GM19025 (cell line): ENCODE measurements at regions not wholly inside any gene's neighbourhood (a gene's known extent, or its start where the extent isn't known, plus 50 kb on each side); places are given as distances from the start of the nearest gene placed in this dataset.

Experiments used
- ATAC-seq: cut with Tn5 transposase; IDR thresholded peaks from one replicate; pipeline ENCODE4 v1.9.1; 2021; ENCODE audit warnings: mild to moderate bottlenecking, low read depth, moderate library complexity; ENCODE audit not compliant: unreplicated experiment

- ATAC-seq: no peak
Observed at GRCh38 chr10:2303169-2303568, 565.8 kb upstream of the ADARB2 start.

GRCh38 chr10:2301227-2301626 lies 563.9 kb upstream of the ADARB2 start:
- no peak for ATAC-seq

- ATAC-seq: no peak
Observed at GRCh38 chr10:2300231-2300630, 562.9 kb upstream of the ADARB2 start.

- no peak for ATAC-seq
Observed at GRCh38 chr10:2296179-2296891, 559.0 kb upstream of the ADARB2 start.

GRCh38 chr10:2294739-2295138 lies 557.4 kb upstream of the ADARB2 start:
- ATAC-seq: no peak

- ATAC-seq: no peak
Observed at GRCh38 chr10:2284071-2284470, 546.7 kb upstream of the ADARB2 start.

- no peak for ATAC-seq
Observed at GRCh38 chr10:2282202-2282601, 544.9 kb upstream of the ADARB2 start.

- ATAC-seq: no peak
Observed at GRCh38 chr10:2280713-2281300, 543.5 kb upstream of the ADARB2 start.

- no peak for ATAC-seq
Observed at GRCh38 chr10:2279711-2280110, 542.4 kb upstream of the ADARB2 start.

- ATAC-seq: no peak
Observed at GRCh38 chr10:2278363-2278762, 541.0 kb upstream of the ADARB2 start.

- no peak for ATAC-seq
Observed at GRCh38 chr10:2263561-2263960, 526.2 kb upstream of the ADARB2 start.

GRCh38 chr10:2262878-2263277 lies 525.6 kb upstream of the ADARB2 start:
- no peak for ATAC-seq

GRCh38 chr10:2262333-2262732 lies 525.0 kb upstream of the ADARB2 start:
- no peak for ATAC-seq

GRCh38 chr10:2256241-2256640 lies 518.9 kb upstream of the ADARB2 start:
- ATAC-seq: no peak

GRCh38 chr10:2252096-2252495 lies 514.8 kb upstream of the ADARB2 start:
- no peak for ATAC-seq

- no peak for ATAC-seq
Observed at GRCh38 chr10:2251631-2252030, 514.3 kb upstream of the ADARB2 start.

- no peak for ATAC-seq
Observed at GRCh38 chr10:2246747-2247146, 509.4 kb upstream of the ADARB2 start.

- ATAC-seq: no peak
Observed at GRCh38 chr10:2245580-2245979, 508.3 kb upstream of the ADARB2 start.

GRCh38 chr10:2244471-2244870 lies 507.1 kb upstream of the ADARB2 start:
- no peak for ATAC-seq

- no peak for ATAC-seq
Observed at GRCh38 chr10:2236876-2237275, 499.6 kb upstream of the ADARB2 start.

- no peak for ATAC-seq
Observed at GRCh38 chr10:2232479-2232878, 495.2 kb upstream of the ADARB2 start.

GRCh38 chr10:2230478-2230877 lies 493.2 kb upstream of the ADARB2 start:
- ATAC-seq: no peak
